ENCODE measurements at regions not wholly inside any gene's neighbourhood (a gene's known extent, or its start where the extent isn't known, plus 50 kb on each side); places are given as distances from the start of the nearest gene placed in this dataset.

- TF ChIP-seq CTCF (IDR thresholded peaks at IDR 0.05; ENCODE audit: poor library complexity): no peak
- no peak for TF ChIP-seq EZH2 (IDR thresholded peaks at IDR 0.05; ENCODE audit: borderline replicate concordance)
Observed at GRCh38 chr2:72078773-72079172, 68.9 kb downstream of the CYP26B1 start.

Data from hepatocyte (in vitro differentiated cells).